ENCODE measurements at regions not wholly inside any gene's neighbourhood (a gene's known extent, or its start where the extent isn't known, plus 50 kb on each side); places are given as distances from the start of the nearest gene placed in this dataset.
"Not testable (repeated sequence)": the region's sequence is repeated elsewhere in the genome, so short reads cannot be mapped to it uniquely, and the experiment has no call there.

GRCh38 chr15:99799182-99799853, 66.1 kb upstream of the LYSMD4 start:
- not testable (repeated sequence) for H2BK5ac ChIP-seq (ENCODE audit: low read depth, low read length, poor library complexity, severe bottlenecking); H4K91ac ChIP-seq (ENCODE audit: low read length); DNase-seq; H3K4me3 ChIP-seq (ENCODE audit: insufficient read depth in 1 of 2, low read depth in 1 of 2, low read length in 2 of 2); H2BK120ac ChIP-seq (ENCODE audit: low read depth, low read length); H3K27me3 ChIP-seq (ENCODE audit: control insufficient read depth in 1 of 2, insufficient read depth in 1 of 2, low read length in 2 of 2); H2BK12ac ChIP-seq (ENCODE audit: low read length in 2 of 2); H3K36me3 ChIP-seq (ENCODE audit: control insufficient read depth in 1 of 2, insufficient read depth in 2 of 2, low read depth in 1 of 2, low read length in 2 of 2); H2AK5ac ChIP-seq (ENCODE audit: low read length, severe bottlenecking); H2AFZ ChIP-seq (ENCODE audit: low read depth, low read length); H3K23ac ChIP-seq (ENCODE audit: low read length in 2 of 2); H3K4me2 ChIP-seq (ENCODE audit: low read length, poor library complexity, severe bottlenecking); H3K14ac ChIP-seq (ENCODE audit: low read length in 2 of 2); H3K9ac ChIP-seq (ENCODE audit: low read length); H2BK15ac ChIP-seq (ENCODE audit: low read depth, poor library complexity, severe bottlenecking); H3K79me1 ChIP-seq (replicated peaks; ENCODE audit: low read length, poor library complexity, severe bottlenecking); H3K9me3 ChIP-seq (ENCODE audit: control insufficient read depth, low read length); H3K18ac ChIP-seq (ENCODE audit: low read depth in 1 of 2, low read length in 2 of 2); H3K4me1 ChIP-seq (ENCODE audit: control insufficient read depth, insufficient read depth, low read depth, low read length); H4K8ac ChIP-seq (ENCODE audit: low read length); H3K27ac ChIP-seq (ENCODE audit: low read length, poor library complexity, severe bottlenecking); H3K4ac ChIP-seq (ENCODE audit: low read depth in 1 of 2, low read length in 2 of 2)
- WGBS = 86% methylated on average over 20 of the region's 26 CpGs

GRCh38 chr15:99796940-99797870, 64.0 kb upstream of the LYSMD4 start:
- peak overlapping the region; percentile 15 for H4K8ac ChIP-seq (ENCODE audit: low read length)
- not testable (repeated sequence) for H3K27ac ChIP-seq (ENCODE audit: low read length, poor library complexity, severe bottlenecking)

GRCh38 chr15:99791881-99792807, 58.9 kb upstream of the LYSMD4 start:
- H2BK12ac ChIP-seq (ENCODE audit: low read length in 2 of 2); H3K4me2 ChIP-seq (ENCODE audit: low read length, poor library complexity, severe bottlenecking); H3K4me3 ChIP-seq (ENCODE audit: insufficient read depth in 1 of 2, low read depth in 1 of 2, low read length in 2 of 2); H3K18ac ChIP-seq (ENCODE audit: low read depth in 1 of 2, low read length in 2 of 2); H3K27me3 ChIP-seq (ENCODE audit: control insufficient read depth in 1 of 2, insufficient read depth in 1 of 2, low read length in 2 of 2); H2AFZ ChIP-seq (ENCODE audit: low read depth, low read length); H3K27ac ChIP-seq (ENCODE audit: low read length, poor library complexity, severe bottlenecking); H2AK5ac ChIP-seq (ENCODE audit: low read length, severe bottlenecking); H3K4me1 ChIP-seq (ENCODE audit: control insufficient read depth, insufficient read depth, low read depth, low read length); H3K23ac ChIP-seq (ENCODE audit: low read length in 2 of 2); H2BK15ac ChIP-seq (ENCODE audit: low read depth, poor library complexity, severe bottlenecking); H3K9ac ChIP-seq (ENCODE audit: low read length); H3K4ac ChIP-seq (ENCODE audit: low read depth in 1 of 2, low read length in 2 of 2); H4K8ac ChIP-seq (ENCODE audit: low read length); H3K36me3 ChIP-seq (ENCODE audit: control insufficient read depth in 1 of 2, insufficient read depth in 2 of 2, low read depth in 1 of 2, low read length in 2 of 2); H3K79me1 ChIP-seq (replicated peaks; ENCODE audit: low read length, poor library complexity, severe bottlenecking); H2BK5ac ChIP-seq (ENCODE audit: low read depth, low read length, poor library complexity, severe bottlenecking); H4K91ac ChIP-seq (ENCODE audit: low read length); H3K9me3 ChIP-seq (ENCODE audit: control insufficient read depth, low read length); DNase-seq; H3K14ac ChIP-seq (ENCODE audit: low read length in 2 of 2); H2BK120ac ChIP-seq (ENCODE audit: low read depth, low read length): not testable (repeated sequence)
- WGBS = 72% methylated on average over 18 of the region's 22 CpGs

More at GRCh38 chr15:99796940-99797870, 64.0 kb upstream of the LYSMD4 start:
- H2AK5ac ChIP-seq (ENCODE audit: low read length, severe bottlenecking); H3K9ac ChIP-seq (ENCODE audit: low read length); H3K4ac ChIP-seq (ENCODE audit: low read depth in 1 of 2, low read length in 2 of 2); H3K4me2 ChIP-seq (ENCODE audit: low read length, poor library complexity, severe bottlenecking); H4K91ac ChIP-seq (ENCODE audit: low read length); H2BK15ac ChIP-seq (ENCODE audit: low read depth, poor library complexity, severe bottlenecking); H3K36me3 ChIP-seq (ENCODE audit: control insufficient read depth in 1 of 2, insufficient read depth in 2 of 2, low read depth in 1 of 2, low read length in 2 of 2); H3K4me3 ChIP-seq (ENCODE audit: insufficient read depth in 1 of 2, low read depth in 1 of 2, low read length in 2 of 2); H3K23ac ChIP-seq (ENCODE audit: low read length in 2 of 2); H2AFZ ChIP-seq (ENCODE audit: low read depth, low read length); H3K9me3 ChIP-seq (ENCODE audit: control insufficient read depth, low read length); H3K27me3 ChIP-seq (ENCODE audit: control insufficient read depth in 1 of 2, insufficient read depth in 1 of 2, low read length in 2 of 2); H3K14ac ChIP-seq (ENCODE audit: low read length in 2 of 2); DNase-seq; H2BK120ac ChIP-seq (ENCODE audit: low read depth, low read length); H3K4me1 ChIP-seq (ENCODE audit: control insufficient read depth, insufficient read depth, low read depth, low read length); H2BK12ac ChIP-seq (ENCODE audit: low read length in 2 of 2); H3K79me1 ChIP-seq (replicated peaks; ENCODE audit: low read length, poor library complexity, severe bottlenecking); H2BK5ac ChIP-seq (ENCODE audit: low read depth, low read length, poor library complexity, severe bottlenecking); H3K18ac ChIP-seq (ENCODE audit: low read depth in 1 of 2, low read length in 2 of 2): not testable (repeated sequence)
- 75% methylated on average over 6 of the region's 21 CpGs for WGBS
